Nephron progenitor cell (in vitro differentiated cells): ENCODE measurements at regions not wholly inside any gene's neighbourhood (a gene's known extent, or its start where the extent isn't known, plus 50 kb on each side); places are given as distances from the start of the nearest gene placed in this dataset.
A peak's percentile ranks its signal among the peaks of the same experiment; 100 is the strongest.

Experiments
- DNase-seq: peaks from one replicate; pipeline ENCODE4 v3.0.0; 2021
- H3K27ac Mint-ChIP-seq: 2 replicates; pipeline ENCODE4 v1.8.0; 2021; ENCODE audit warnings: mild to moderate bottlenecking, moderate library complexity, mixed read lengths
- H3K27me3 Mint-ChIP-seq: 2 replicates; pipeline ENCODE4 v1.8.0; 2021; ENCODE audit warnings: mild to moderate bottlenecking, low read depth, mixed read lengths; ENCODE audit not compliant: poor library complexity
- H3K36me3 Mint-ChIP-seq: 2 replicates; pipeline ENCODE4 v1.8.0; 2021; ENCODE audit warnings: low read depth, mixed read lengths
- H3K4me1 Mint-ChIP-seq: 2 replicates; pipeline ENCODE4 v1.8.0; 2021; ENCODE audit warnings: mixed read lengths
- H3K4me3 Mint-ChIP-seq: 2 replicates; pipeline ENCODE4 v1.8.0; 2021; ENCODE audit warnings: mild to moderate bottlenecking, moderate library complexity, mixed read lengths
- H3K9me3 Mint-ChIP-seq: 2 replicates; pipeline ENCODE4 v1.8.0; 2021; ENCODE audit warnings: mild to moderate bottlenecking, moderate library complexity, mixed read lengths
- TF ChIP-seq, protein P1 (sequence below): fragments of 200-600 bp; sonication (generic); IDR thresholded peaks from 2 replicates; pipeline ENCODE4 v1.5.0; 2021; ENCODE audit warnings: antibody characterized with exemption

DNA sequence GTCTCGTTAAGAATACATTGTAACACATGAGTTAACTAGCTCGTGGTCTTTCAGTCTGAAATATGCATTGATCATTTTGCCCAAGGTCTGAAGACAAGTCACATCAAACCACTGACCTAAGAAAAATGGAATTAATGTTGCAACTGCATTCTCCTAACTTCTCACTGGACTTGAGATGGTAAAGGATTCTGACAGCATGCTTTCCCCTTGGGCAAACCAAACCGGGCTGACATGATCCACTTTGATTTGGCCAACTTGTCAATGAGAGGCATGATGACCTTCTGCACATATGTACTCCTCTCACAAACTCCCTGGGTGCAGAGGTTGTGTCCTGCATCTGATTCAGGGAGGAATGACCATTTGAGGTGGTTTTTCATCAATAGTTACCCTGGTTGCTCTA lies 1982.5 kb upstream of the PIK3C3 start:
- TF ChIP-seq, protein P1, sequence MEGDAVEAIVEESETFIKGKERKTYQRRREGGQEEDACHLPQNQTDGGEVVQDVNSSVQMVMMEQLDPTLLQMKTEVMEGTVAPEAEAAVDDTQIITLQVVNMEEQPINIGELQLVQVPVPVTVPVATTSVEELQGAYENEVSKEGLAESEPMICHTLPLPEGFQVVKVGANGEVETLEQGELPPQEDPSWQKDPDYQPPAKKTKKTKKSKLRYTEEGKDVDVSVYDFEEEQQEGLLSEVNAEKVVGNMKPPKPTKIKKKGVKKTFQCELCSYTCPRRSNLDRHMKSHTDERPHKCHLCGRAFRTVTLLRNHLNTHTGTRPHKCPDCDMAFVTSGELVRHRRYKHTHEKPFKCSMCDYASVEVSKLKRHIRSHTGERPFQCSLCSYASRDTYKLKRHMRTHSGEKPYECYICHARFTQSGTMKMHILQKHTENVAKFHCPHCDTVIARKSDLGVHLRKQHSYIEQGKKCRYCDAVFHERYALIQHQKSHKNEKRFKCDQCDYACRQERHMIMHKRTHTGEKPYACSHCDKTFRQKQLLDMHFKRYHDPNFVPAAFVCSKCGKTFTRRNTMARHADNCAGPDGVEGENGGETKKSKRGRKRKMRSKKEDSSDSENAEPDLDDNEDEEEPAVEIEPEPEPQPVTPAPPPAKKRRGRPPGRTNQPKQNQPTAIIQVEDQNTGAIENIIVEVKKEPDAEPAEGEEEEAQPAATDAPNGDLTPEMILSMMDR: no peak
- peaks cover 6% of the 10 kb centered on the region for H3K4me1 Mint-ChIP-seq
- H3K27ac Mint-ChIP-seq: no peak overlapping the region
- peaks cover 3% of the 10 kb centered on the region for H3K9me3 Mint-ChIP-seq
- no peak for DNase-seq
- no peaks in the 10 kb centered on the region for H3K27me3 Mint-ChIP-seq
- no peak overlapping the region for H3K4me3 Mint-ChIP-seq
- peaks cover 5% of the 10 kb centered on the region for H3K36me3 Mint-ChIP-seq

DNA sequence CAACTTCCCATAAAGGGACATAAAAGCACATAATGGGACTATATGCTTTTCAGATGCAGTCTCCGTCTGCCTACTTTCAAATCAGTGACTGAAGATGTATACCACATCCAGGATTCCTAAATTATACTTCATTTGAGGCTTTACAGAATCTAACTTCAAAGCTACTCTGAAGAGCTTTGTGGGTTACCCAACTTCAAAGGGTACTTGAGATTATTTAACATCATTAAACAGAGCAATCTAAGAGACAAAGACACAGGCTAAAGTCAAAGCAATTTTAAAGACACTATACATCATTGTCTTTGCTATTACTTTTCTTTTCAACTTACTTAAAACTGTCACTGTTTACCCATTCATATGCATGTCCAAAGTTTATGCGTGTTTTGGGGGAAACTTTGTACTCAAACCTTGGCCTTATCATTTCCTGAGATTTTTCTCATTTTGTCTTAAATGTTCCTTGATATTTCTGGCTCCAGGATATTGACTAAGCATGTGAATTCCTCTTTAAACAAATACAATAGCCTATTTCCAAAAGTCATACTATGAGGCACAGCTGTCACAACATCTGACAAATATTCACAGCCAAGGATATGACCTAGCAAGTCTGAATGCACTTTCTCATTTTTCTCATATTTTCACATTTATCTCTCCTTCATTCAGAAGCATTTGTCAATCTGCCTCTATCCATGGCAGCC lies 1985.1 kb upstream of the PIK3C3 start:
- Mint-ChIP-seq H3K9me3 (peaks cover 3% of the 10 kb centered on the region), H3K27ac (no peak overlapping the region), H3K27me3 (no peaks in the 10 kb centered on the region), H3K36me3 (peaks cover 5% of the 10 kb centered on the region), H3K4me1 (peaks cover 6% of the 10 kb centered on the region), H3K4me3 (no peak overlapping the region)
- TF ChIP-seq, protein P1: no peak
- no peak for DNase-seq

DNA sequence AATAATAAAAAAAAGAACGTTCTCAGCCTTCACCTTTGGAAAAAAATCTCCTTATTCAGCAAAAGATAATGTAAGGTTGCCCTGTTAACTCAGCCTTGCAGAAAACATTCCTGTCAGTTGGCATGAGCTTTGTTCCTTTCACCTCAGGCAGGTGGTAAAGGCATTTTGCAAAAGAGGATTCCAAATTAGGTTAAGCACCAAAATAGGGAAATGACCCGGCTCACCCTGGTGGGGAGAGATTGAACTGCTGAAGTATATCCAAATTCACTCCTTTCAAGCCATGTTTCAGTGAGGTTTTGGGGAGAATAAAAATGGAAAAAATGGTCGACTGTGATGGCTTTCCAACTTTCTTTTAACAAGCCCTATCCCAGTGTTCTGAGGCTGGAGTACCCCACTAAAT lies 1988.8 kb upstream of the PIK3C3 start:
- Mint-ChIP-seq H3K27ac (no peak overlapping the region), H3K36me3 (peaks cover 5% of the 10 kb centered on the region), H3K4me3 (no peak overlapping the region), H3K4me1 (peaks cover 13% of the 10 kb centered on the region), H3K27me3 (no peaks in the 10 kb centered on the region), H3K9me3 (peaks cover 3% of the 10 kb centered on the region)
- no peak for DNase-seq
- TF ChIP-seq, protein P1: peak; percentile 22

DNA sequence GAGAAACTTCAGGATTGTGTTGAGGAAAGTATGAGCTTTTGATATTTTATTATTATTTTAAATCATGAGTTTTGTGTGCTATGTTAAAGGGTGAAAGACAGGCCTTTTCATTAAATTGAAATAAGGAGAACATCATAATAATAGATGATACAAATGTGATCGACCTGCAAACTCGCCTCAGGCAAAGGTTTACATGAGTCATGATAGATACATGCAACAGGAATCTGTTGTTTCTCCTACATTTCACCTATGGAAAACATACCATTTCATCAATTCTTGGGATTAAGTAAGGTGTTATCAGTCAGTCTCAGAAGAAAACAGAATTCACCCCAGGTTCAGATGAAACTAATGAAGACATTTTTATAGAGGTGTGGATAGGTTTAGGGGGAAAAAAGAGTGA lies 1992.5 kb upstream of the PIK3C3 start:
- Mint-ChIP-seq H3K4me3 (no peak overlapping the region), H3K27me3 (no peaks in the 10 kb centered on the region), H3K27ac (no peak overlapping the region), H3K9me3 (no peaks in the 10 kb centered on the region), H3K4me1 (peaks cover 18% of the 10 kb centered on the region), H3K36me3 (no peaks in the 10 kb centered on the region)
- TF ChIP-seq, protein P1: no peak
- DNase-seq: no peak

- Mint-ChIP-seq H3K9me3 (no peaks in the 10 kb centered on the region), H3K4me3 (no peak overlapping the region), H3K27ac (no peak overlapping the region), H3K36me3 (no peaks in the 10 kb centered on the region), H3K4me1 (peaks cover 18% of the 10 kb centered on the region), H3K27me3 (no peaks in the 10 kb centered on the region)
- DNase-seq: no peak
- TF ChIP-seq, protein P1: no peak
Measured at GRCh38 chr18:39960550-39960949, 1994.5 kb upstream of the PIK3C3 start.

- peaks cover 18% of the 10 kb centered on the region for H3K4me1 Mint-ChIP-seq
- no peak overlapping the region for H3K27ac Mint-ChIP-seq
- no peaks in the 10 kb centered on the region for H3K36me3 Mint-ChIP-seq
- no peaks in the 10 kb centered on the region for H3K27me3 Mint-ChIP-seq
- no peak overlapping the region for H3K4me3 Mint-ChIP-seq
- TF ChIP-seq, protein P1: no peak
- no peaks in the 10 kb centered on the region for H3K9me3 Mint-ChIP-seq
- DNase-seq: no peak
Measured at GRCh38 chr18:39959839-39960238, 1995.2 kb upstream of the PIK3C3 start.
